Mesenchymal stem cell (in vitro differentiated cells and primary cell): ENCODE measurements at regions not wholly inside any gene's neighbourhood (a gene's known extent, or its start where the extent isn't known, plus 50 kb on each side); places are given as distances from the start of the nearest gene placed in this dataset.

ENCODE experiments used
- DNase-seq: peaks from one replicate; pipeline ENCODE4 v3.0.0-alpha.2; 2013
- H2AFZ ChIP-seq: one replicate; pipeline ENCODE4 v1.6.1; 2013; ENCODE audit warnings: low read depth, mild to moderate bottlenecking, control low read depth, inconsistent platforms, low read length, moderate library complexity
- H2AK5ac ChIP-seq: 2 replicates; pipeline ENCODE4 v1.6.1; 2013; ENCODE audit warnings: low read length, moderate library complexity, mild to moderate bottlenecking, inconsistent platforms; ENCODE audit not compliant: severe bottlenecking
- H2BK120ac ChIP-seq: one replicate; pipeline ENCODE4 v1.6.1; 2013; ENCODE audit warnings: low read depth, mild to moderate bottlenecking, inconsistent platforms, low read length, moderate library complexity
- H2BK12ac ChIP-seq, 2 experiments: one replicate each; pipeline ENCODE4 v1.6.1; 2013; ENCODE audit warnings: inconsistent platforms in 2 of 2, low read length in 2 of 2, mild to moderate bottlenecking in 2 of 2, moderate library complexity in 2 of 2, control low read depth in 1 of 2
- H2BK15ac ChIP-seq: one replicate; pipeline ENCODE4 v1.6.1; 2013; ENCODE audit warnings: mild to moderate bottlenecking, low read depth, inconsistent platforms; ENCODE audit not compliant: poor library complexity, severe bottlenecking
- H2BK5ac ChIP-seq: 2 replicates; pipeline ENCODE4 v1.6.1; 2013; ENCODE audit warnings: low read depth, mild to moderate bottlenecking, low read length, control low read depth, inconsistent platforms; ENCODE audit not compliant: poor library complexity, severe bottlenecking
- H3K14ac ChIP-seq, 2 experiments: one replicate each; pipeline ENCODE4 v1.6.1; 2013; ENCODE audit warnings: inconsistent platforms in 2 of 2, low read length in 2 of 2, control low read depth in 1 of 2, mild to moderate bottlenecking in 1 of 2, moderate library complexity in 1 of 2
- H3K18ac ChIP-seq, 2 experiments: one replicate each; pipeline ENCODE4 v1.6.1; 2013; ENCODE audit warnings: inconsistent platforms in 2 of 2, low read length in 2 of 2, control low read depth in 1 of 2, low read depth in 1 of 2, mild to moderate bottlenecking in 1 of 2
- H3K23ac ChIP-seq, 2 experiments: one replicate each; pipeline ENCODE4 v1.6.1; 2013; ENCODE audit warnings: inconsistent platforms in 2 of 2, low read length in 2 of 2, mild to moderate bottlenecking in 2 of 2, moderate library complexity in 2 of 2, control low read depth in 1 of 2
- H3K27ac ChIP-seq: 2 replicates; pipeline ENCODE4 v1.5.1; 2013; ENCODE audit warnings: mild to moderate bottlenecking, moderate library complexity, low read length, control low read depth, inconsistent platforms; ENCODE audit not compliant: poor library complexity, severe bottlenecking
- H3K27me3 ChIP-seq, 2 experiments: 2 replicates each; pipeline versions ENCODE4 v1.6.1 to v1.7.0; 2013; ENCODE audit warnings: low read length in 2 of 2, mild to moderate bottlenecking in 2 of 2, moderate library complexity in 2 of 2, control low read depth in 1 of 2, inconsistent platforms in 1 of 2; ENCODE audit not compliant: control insufficient read depth in 1 of 2, insufficient read depth in 1 of 2
- H3K36me3 ChIP-seq, 2 experiments: 2 replicates each; pipeline versions ENCODE4 v1.6.1 to v1.7.0; 2013; ENCODE audit warnings: low read length in 2 of 2, control low read depth in 1 of 2, inconsistent platforms in 1 of 2, low read depth in 1 of 2, mild to moderate bottlenecking in 1 of 2; ENCODE audit not compliant: insufficient read depth in 2 of 2, control insufficient read depth in 1 of 2
- H3K4ac ChIP-seq, 2 experiments: one replicate each; pipeline ENCODE4 v1.6.1; 2013; ENCODE audit warnings: inconsistent platforms in 2 of 2, low read length in 2 of 2, mild to moderate bottlenecking in 2 of 2, moderate library complexity in 2 of 2, control low read depth in 1 of 2, low read depth in 1 of 2
- H3K4me1 ChIP-seq: 2 replicates; pipeline ENCODE4 v1.6.1; 2013; ENCODE audit warnings: low read depth, low read length, control low read depth; ENCODE audit not compliant: control insufficient read depth, insufficient read depth
- H3K4me2 ChIP-seq: 2 replicates; pipeline ENCODE4 v1.6.1; 2013; ENCODE audit warnings: low read length, mild to moderate bottlenecking, inconsistent platforms; ENCODE audit not compliant: poor library complexity, severe bottlenecking
- H3K4me3 ChIP-seq, 2 experiments: 2 replicates each; pipeline versions ENCODE4 v1.5.1 to v1.7.0; 2013; ENCODE audit warnings: low read length in 2 of 2, mild to moderate bottlenecking in 2 of 2, control low read depth in 1 of 2, low read depth in 1 of 2; ENCODE audit not compliant: insufficient read depth in 1 of 2
- H3K79me1 ChIP-seq: replicated peaks from 2 replicates; pipeline ENCODE4 v1.6.1; 2013; ENCODE audit warnings: mild to moderate bottlenecking, control low read depth, low read length, inconsistent platforms; ENCODE audit not compliant: poor library complexity, severe bottlenecking
- H3K9ac ChIP-seq: 2 replicates; pipeline ENCODE4 v1.7.0; 2013; ENCODE audit warnings: mild to moderate bottlenecking, low read length, moderate library complexity
- H3K9me3 ChIP-seq: 2 replicates; pipeline ENCODE4 v1.7.0; 2013; ENCODE audit warnings: mild to moderate bottlenecking, low read length; ENCODE audit not compliant: control insufficient read depth
- H4K8ac ChIP-seq: one replicate; pipeline ENCODE4 v1.6.1; 2013; ENCODE audit warnings: inconsistent platforms, mild to moderate bottlenecking, low read length, moderate library complexity
- H4K91ac ChIP-seq: one replicate; pipeline ENCODE4 v1.6.1; 2013; ENCODE audit warnings: mild to moderate bottlenecking, low read length, inconsistent platforms
- WGBS: methylation state at CpG from one replicate; pipeline ENCODE4 v1.1.7; 2013; ENCODE audit warnings: mixed read lengths; 5-methylcytosine and 5-hydroxymethylcytosine counted together

DNA sequence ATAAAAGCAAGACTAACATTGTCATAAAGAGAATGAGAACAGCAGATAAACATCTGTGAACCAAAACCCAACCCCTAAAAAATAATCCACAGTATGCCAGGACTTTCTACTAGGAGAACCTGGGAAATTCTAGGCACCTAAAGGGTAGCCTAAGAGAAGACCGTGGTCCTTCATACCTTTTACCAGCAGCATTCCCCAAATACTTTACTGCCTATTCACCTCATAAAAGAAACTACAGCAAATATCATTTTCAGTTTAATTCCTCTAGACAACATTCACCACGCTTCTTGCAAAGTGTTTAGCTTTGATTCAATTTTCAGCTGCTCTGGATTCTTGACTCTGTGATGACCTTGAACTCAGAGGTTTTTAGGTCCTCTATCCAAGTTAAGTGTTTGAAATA is 1180.7 kb upstream of the B3GALT2 start:
- H3K4ac ChIP-seq: no peak overlapping the region
- no peak overlapping the region for H2BK5ac ChIP-seq
- no peaks in the 10 kb centered on the region for H3K36me3 ChIP-seq
- no peak overlapping the region for H3K4me3 ChIP-seq
- no peak overlapping the region for H4K91ac ChIP-seq
- H3K23ac ChIP-seq: no peak overlapping the region
- WGBS: 50% methylated on average over 2 of the region's 2 CpGs
- no peak for DNase-seq
- no peaks in the 10 kb centered on the region for H3K27me3 ChIP-seq
- H3K9me3 ChIP-seq: peaks cover 10% of the 10 kb centered on the region
- H2BK12ac ChIP-seq: no peak overlapping the region
- H3K27ac ChIP-seq: no peak overlapping the region
- H3K18ac ChIP-seq: no peak overlapping the region
- no peak overlapping the region for H2AK5ac ChIP-seq
- H3K9ac ChIP-seq: no peak overlapping the region
- H3K79me1 ChIP-seq: no peaks in the 10 kb centered on the region
- no peak overlapping the region for H3K4me2 ChIP-seq
- no peak overlapping the region for H2BK120ac ChIP-seq
- H3K14ac ChIP-seq: no peak overlapping the region
- no peak overlapping the region for H4K8ac ChIP-seq
- no peak overlapping the region for H2BK15ac ChIP-seq
- H3K4me1 ChIP-seq: no peaks in the 10 kb centered on the region
- no peak overlapping the region for H2AFZ ChIP-seq

- WGBS: no CpG with 5 or more reads among the region's 1 CpG
- Histone ChIP-seq H3K4me2 (no peak overlapping the region), H3K18ac (no peak overlapping the region), H3K4me3 (no peak overlapping the region), H3K36me3 (no peaks in the 10 kb centered on the region), H3K14ac (no peak overlapping the region), H3K9ac (no peak overlapping the region), H2BK5ac (no peak overlapping the region), H2BK12ac (no peak overlapping the region), H3K27me3 (no peaks in the 10 kb centered on the region), H2AFZ (no peak overlapping the region), H3K4ac (no peak overlapping the region), H3K4me1 (no peaks in the 10 kb centered on the region), H4K91ac (no peak overlapping the region), H2BK15ac (no peak overlapping the region), H2AK5ac (no peak overlapping the region), H3K23ac (no peak overlapping the region), H2BK120ac (no peak overlapping the region), H3K9me3 (peaks cover 10% of the 10 kb centered on the region), H3K79me1 (no peaks in the 10 kb centered on the region), H4K8ac (no peak overlapping the region), H3K27ac (no peak overlapping the region)
- no peak for DNase-seq
Measured at GRCh38 chr1:194366705-194367104, 1180.3 kb upstream of the B3GALT2 start.

DNA sequence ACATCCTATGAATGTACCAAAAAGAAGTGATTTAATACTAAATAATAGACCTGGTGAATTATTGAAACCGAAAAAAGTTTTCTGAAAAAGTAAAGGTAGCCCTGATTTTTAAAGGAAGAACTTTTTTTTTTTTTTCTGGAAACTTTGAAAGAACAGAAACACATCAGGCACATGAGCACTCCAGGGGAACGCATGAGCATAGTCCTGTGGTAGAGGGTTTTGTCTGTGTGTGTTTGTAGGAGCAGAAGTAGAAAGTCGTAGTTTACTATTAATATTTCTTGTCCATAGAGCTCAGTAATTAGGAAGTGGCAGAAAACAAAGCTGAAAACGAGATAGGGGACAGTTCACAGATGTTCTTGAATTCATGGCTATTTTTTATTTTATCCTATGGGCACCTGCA is 1175.9 kb upstream of the B3GALT2 start:
- Histone ChIP-seq H3K4me1 (no peaks in the 10 kb centered on the region), H3K4me2 (no peak overlapping the region), H3K9ac (no peak overlapping the region), H3K18ac (no peak overlapping the region), H3K4ac (no peak overlapping the region), H3K36me3 (no peaks in the 10 kb centered on the region), H3K27ac (no peak overlapping the region), H3K23ac (no peak overlapping the region), H3K27me3 (no peaks in the 10 kb centered on the region), H4K91ac (no peak overlapping the region), H2BK120ac (no peak overlapping the region), H2BK12ac (no peak overlapping the region), H3K9me3 (no peaks in the 10 kb centered on the region), H3K79me1 (no peaks in the 10 kb centered on the region), H2AK5ac (no peak overlapping the region), H2BK15ac (no peak overlapping the region), H3K14ac (no peak overlapping the region), H2BK5ac (no peak overlapping the region), H3K4me3 (no peak overlapping the region), H2AFZ (no peak overlapping the region), H4K8ac (no peak overlapping the region)
- no peak for DNase-seq
- 45% methylated on average over 3 of the region's 4 CpGs for WGBS

DNA sequence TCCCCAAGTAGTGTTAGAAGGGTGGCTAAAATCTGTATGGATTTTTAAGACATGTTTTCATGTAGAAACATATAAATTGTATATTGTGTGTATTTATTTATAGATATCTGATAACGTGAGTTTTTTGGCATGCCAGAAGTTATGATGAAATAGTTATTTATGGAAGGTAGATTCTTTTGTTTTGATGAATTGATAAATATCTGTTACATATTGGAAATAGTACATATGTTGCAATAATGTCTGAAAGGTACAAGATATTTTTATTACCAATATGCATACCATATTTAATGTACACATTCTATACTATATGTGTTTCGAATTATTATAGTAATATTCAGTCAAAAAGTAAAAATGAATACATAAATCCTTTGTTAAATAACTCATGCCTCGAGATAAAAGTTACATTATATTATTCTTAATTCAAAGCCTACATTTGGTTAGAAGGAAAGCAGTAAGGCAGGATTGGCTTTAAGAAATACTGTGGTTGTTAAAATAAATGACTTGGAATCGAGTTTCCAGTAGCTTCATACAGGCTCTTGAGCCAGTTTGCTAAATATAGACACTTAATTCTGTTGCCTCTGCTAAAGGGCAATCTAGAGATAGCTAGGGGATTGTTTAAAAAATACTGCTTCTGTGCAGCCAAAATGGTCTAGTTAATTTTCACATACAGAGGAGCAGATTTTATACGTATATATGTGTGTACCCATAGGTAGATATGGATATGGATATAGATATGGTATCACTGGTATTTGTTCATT is 1175.1 kb upstream of the B3GALT2 start:
- H3K23ac ChIP-seq: no peak overlapping the region
- no peak overlapping the region for H4K91ac ChIP-seq
- H3K4me3 ChIP-seq: no peak overlapping the region
- 44% methylated on average over 3 of the region's 5 CpGs for WGBS
- no peaks in the 10 kb centered on the region for H3K9me3 ChIP-seq
- no peak overlapping the region for H3K4me2 ChIP-seq
- no peak for DNase-seq
- H3K4me1 ChIP-seq: no peaks in the 10 kb centered on the region
- no peak overlapping the region for H2AFZ ChIP-seq
- H2BK120ac ChIP-seq: no peak overlapping the region
- H2AK5ac ChIP-seq: no peak overlapping the region
- H2BK12ac ChIP-seq: no peak overlapping the region
- H3K14ac ChIP-seq: no peak overlapping the region
- H2BK5ac ChIP-seq: no peak overlapping the region
- no peaks in the 10 kb centered on the region for H3K27me3 ChIP-seq
- no peak overlapping the region for H3K4ac ChIP-seq
- no peak overlapping the region for H3K9ac ChIP-seq
- H3K18ac ChIP-seq: no peak overlapping the region
- H3K79me1 ChIP-seq: no peaks in the 10 kb centered on the region
- no peak overlapping the region for H4K8ac ChIP-seq
- H3K27ac ChIP-seq: no peak overlapping the region
- no peak overlapping the region for H2BK15ac ChIP-seq
- no peaks in the 10 kb centered on the region for H3K36me3 ChIP-seq
